ENCODE measurements at regions not wholly inside any gene's neighbourhood (a gene's known extent, or its start where the extent isn't known, plus 50 kb on each side); places are given as distances from the start of the nearest gene placed in this dataset.

- DNase-seq: no peak
Observed at GRCh38 chr11:70688142-70688541, 289.8 kb downstream of the CTTN start.

GRCh38 chr11:70689764-70690163 lies 291.4 kb downstream of the CTTN start:
- no peak for DNase-seq

- no peak for DNase-seq
Observed at GRCh38 chr11:70692131-70692530, 293.8 kb downstream of the CTTN start.

GRCh38 chr11:70694371-70694770 lies 296.0 kb downstream of the CTTN start:
- DNase-seq: no peak

GRCh38 chr11:70695086-70695960 lies 297.0 kb downstream of the CTTN start:
- no peak for DNase-seq

- no peak for DNase-seq
Observed at GRCh38 chr11:70696076-70696475, 297.7 kb downstream of the CTTN start.

- no peak for DNase-seq
Observed at GRCh38 chr11:70696564-70696963, 298.2 kb downstream of the CTTN start.

GRCh38 chr11:70697701-70698100 lies 299.4 kb downstream of the CTTN start:
- DNase-seq: no peak

- DNase-seq: no peak
Observed at GRCh38 chr11:70698871-70699270, 300.5 kb downstream of the CTTN start.

GRCh38 chr11:70699294-70700221 lies 301.2 kb downstream of the CTTN start:
- DNase-seq: no peak

GRCh38 chr11:70700453-70700852 lies 302.1 kb downstream of the CTTN start:
- DNase-seq: no peak

- no peak for DNase-seq
Observed at GRCh38 chr11:70700871-70701270, 302.5 kb downstream of the CTTN start.

- DNase-seq: no peak
Observed at GRCh38 chr11:70702040-70702648, 303.8 kb downstream of the CTTN start.

GRCh38 chr11:70703141-70704064 lies 305.1 kb downstream of the CTTN start:
- no peak for DNase-seq

GRCh38 chr11:70705097-70705496 lies 306.8 kb downstream of the CTTN start:
- DNase-seq: no peak

GRCh38 chr11:70705930-70706329 lies 307.6 kb downstream of the CTTN start:
- no peak for DNase-seq

- DNase-seq: no peak
Observed at GRCh38 chr11:70707821-70708220, 309.5 kb downstream of the CTTN start.

- DNase-seq: no peak
Observed at GRCh38 chr11:70709596-70709995, 311.3 kb downstream of the CTTN start.

GRCh38 chr11:70710192-70710591 lies 311.9 kb downstream of the CTTN start:
- no peak for DNase-seq

- DNase-seq: no peak
Observed at GRCh38 chr11:70710601-70711000, 312.3 kb downstream of the CTTN start.

GRCh38 chr11:70711095-70711910 lies 313.0 kb downstream of the CTTN start:
- no peak for DNase-seq

- no peak for DNase-seq
Observed at GRCh38 chr11:70711911-70712185, 313.5 kb downstream of the CTTN start.
